ENCODE measurements at regions not wholly inside any gene's neighbourhood (a gene's known extent, or its start where the extent isn't known, plus 50 kb on each side); places are given as distances from the start of the nearest gene placed in this dataset.

- Histone ChIP-seq H3K9ac (ENCODE audit: low read length) (no peak overlapping the region), H3K79me2 (ENCODE audit: low read length) (no peaks in the 10 kb centered on the region), H3K36me3 (replicated peaks; ENCODE audit: low read depth, low read length) (no peaks in the 10 kb centered on the region), H3K27ac (ENCODE audit: low read length) (no peak overlapping the region), H2AFZ (ENCODE audit: low read depth, low read length) (no peak overlapping the region), H3K4me3 (ENCODE audit: low read length) (no peak overlapping the region), H3K4me2 (ENCODE audit: low read length) (no peak overlapping the region), H3K27me3 (ENCODE audit: low read depth, low read length) (no peaks in the 10 kb centered on the region), H3K4me1 (ENCODE audit: low read length) (no peaks in the 10 kb centered on the region), H3K9me3 (ENCODE audit: insufficient read depth, low read length) (no peaks in the 10 kb centered on the region), H4K20me1 (ENCODE audit: insufficient read depth, low read length) (no peaks in the 10 kb centered on the region)
- no peak for TF ChIP-seq EZH2phosphoT487 (IDR thresholded peaks at IDR 0.05; ENCODE audit: low read depth)
Measured at GRCh38 chr6:66357781-66358180, 650.8 kb upstream of the EYS start.

DNA sequence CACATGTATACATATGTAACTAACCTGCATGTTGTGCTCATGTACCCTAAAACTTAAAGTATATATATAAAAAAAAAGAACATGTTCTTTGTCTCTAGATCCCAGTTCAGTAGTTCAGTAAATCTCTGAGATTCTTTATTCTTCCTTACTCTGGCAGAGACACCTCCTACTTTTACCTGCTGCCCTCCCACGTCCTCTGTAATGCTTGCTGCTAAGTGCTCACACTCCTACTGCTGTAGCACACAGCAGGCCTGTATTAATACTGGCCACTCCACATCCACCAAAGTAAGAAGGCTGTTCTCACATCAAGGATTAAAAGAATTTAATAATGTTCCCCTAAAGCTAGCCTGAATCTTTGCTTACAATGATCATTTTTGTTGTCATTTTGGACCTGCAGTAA is 648.4 kb upstream of the EYS start:
- Histone ChIP-seq H3K79me2 (ENCODE audit: low read length) (no peaks in the 10 kb centered on the region), H3K27me3 (ENCODE audit: low read depth, low read length) (no peaks in the 10 kb centered on the region), H3K9me3 (ENCODE audit: insufficient read depth, low read length) (no peaks in the 10 kb centered on the region), H3K27ac (ENCODE audit: low read length) (no peak overlapping the region), H3K4me2 (ENCODE audit: low read length) (no peak overlapping the region), H3K4me3 (ENCODE audit: low read length) (no peak overlapping the region), H4K20me1 (ENCODE audit: insufficient read depth, low read length) (no peaks in the 10 kb centered on the region), H2AFZ (ENCODE audit: low read depth, low read length) (no peak overlapping the region), H3K4me1 (ENCODE audit: low read length) (no peaks in the 10 kb centered on the region), H3K36me3 (replicated peaks; ENCODE audit: low read depth, low read length) (no peaks in the 10 kb centered on the region), H3K9ac (ENCODE audit: low read length) (no peak overlapping the region)
- TF ChIP-seq, protein P1, sequence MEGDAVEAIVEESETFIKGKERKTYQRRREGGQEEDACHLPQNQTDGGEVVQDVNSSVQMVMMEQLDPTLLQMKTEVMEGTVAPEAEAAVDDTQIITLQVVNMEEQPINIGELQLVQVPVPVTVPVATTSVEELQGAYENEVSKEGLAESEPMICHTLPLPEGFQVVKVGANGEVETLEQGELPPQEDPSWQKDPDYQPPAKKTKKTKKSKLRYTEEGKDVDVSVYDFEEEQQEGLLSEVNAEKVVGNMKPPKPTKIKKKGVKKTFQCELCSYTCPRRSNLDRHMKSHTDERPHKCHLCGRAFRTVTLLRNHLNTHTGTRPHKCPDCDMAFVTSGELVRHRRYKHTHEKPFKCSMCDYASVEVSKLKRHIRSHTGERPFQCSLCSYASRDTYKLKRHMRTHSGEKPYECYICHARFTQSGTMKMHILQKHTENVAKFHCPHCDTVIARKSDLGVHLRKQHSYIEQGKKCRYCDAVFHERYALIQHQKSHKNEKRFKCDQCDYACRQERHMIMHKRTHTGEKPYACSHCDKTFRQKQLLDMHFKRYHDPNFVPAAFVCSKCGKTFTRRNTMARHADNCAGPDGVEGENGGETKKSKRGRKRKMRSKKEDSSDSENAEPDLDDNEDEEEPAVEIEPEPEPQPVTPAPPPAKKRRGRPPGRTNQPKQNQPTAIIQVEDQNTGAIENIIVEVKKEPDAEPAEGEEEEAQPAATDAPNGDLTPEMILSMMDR (IDR thresholded peaks at IDR 0.05; ENCODE audit: low read depth, low read length) = no peak
- no peak for TF ChIP-seq EZH2phosphoT487 (IDR thresholded peaks at IDR 0.05; ENCODE audit: low read depth)

GRCh38 chr6:66344796-66345195 is 637.8 kb upstream of the EYS start:
- no peak overlapping the region for H3K9ac ChIP-seq (ENCODE audit: low read length)
- H3K4me2 ChIP-seq (ENCODE audit: low read length) = no peak overlapping the region
- no peaks in the 10 kb centered on the region for H3K79me2 ChIP-seq (ENCODE audit: low read length)
- no peaks in the 10 kb centered on the region for H3K4me1 ChIP-seq (ENCODE audit: low read length)
- H4K20me1 ChIP-seq (ENCODE audit: insufficient read depth, low read length) = no peaks in the 10 kb centered on the region
- no peak for TF ChIP-seq EZH2phosphoT487 (IDR thresholded peaks at IDR 0.05; ENCODE audit: low read depth)
- TF ChIP-seq, protein P1 (IDR thresholded peaks at IDR 0.05; ENCODE audit: low read depth, low read length) = no peak
- no peaks in the 10 kb centered on the region for H3K36me3 ChIP-seq (replicated peaks; ENCODE audit: low read depth, low read length)
- no peak overlapping the region for H2AFZ ChIP-seq (ENCODE audit: low read depth, low read length)
- no peaks in the 10 kb centered on the region for H3K27me3 ChIP-seq (ENCODE audit: low read depth, low read length)
- no peak overlapping the region for H3K4me3 ChIP-seq (ENCODE audit: low read length)
- no peak overlapping the region for H3K27ac ChIP-seq (ENCODE audit: low read length)
- no peaks in the 10 kb centered on the region for H3K9me3 ChIP-seq (ENCODE audit: insufficient read depth, low read length)

DNA sequence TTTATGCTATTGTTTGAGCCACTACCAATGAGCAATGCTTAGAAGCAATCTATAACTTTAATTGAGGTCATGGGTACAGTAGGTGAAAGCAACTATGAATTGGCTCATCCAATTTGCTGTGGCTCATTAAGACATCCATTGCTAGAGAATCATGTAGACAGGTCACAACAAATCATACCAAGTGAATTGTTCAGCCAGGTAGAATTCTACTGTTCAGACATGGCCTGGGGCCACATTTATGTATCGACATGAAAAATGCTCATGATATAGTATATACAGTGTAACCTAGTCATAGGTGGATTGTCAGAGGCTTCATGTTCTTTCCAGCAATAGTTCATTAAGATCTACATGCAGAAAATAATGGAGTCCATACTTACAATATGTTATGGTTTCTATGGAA is 633.7 kb upstream of the EYS start:
- no peak for TF ChIP-seq EZH2phosphoT487 (IDR thresholded peaks at IDR 0.05; ENCODE audit: low read depth)
- TF ChIP-seq, protein P1 (IDR thresholded peaks at IDR 0.05; ENCODE audit: low read depth, low read length) = no peak
- no peak overlapping the region for H3K4me3 ChIP-seq (ENCODE audit: low read length)
- no peaks in the 10 kb centered on the region for H3K4me1 ChIP-seq (ENCODE audit: low read length)
- H3K9ac ChIP-seq (ENCODE audit: low read length) = no peak overlapping the region
- no peaks in the 10 kb centered on the region for H4K20me1 ChIP-seq (ENCODE audit: insufficient read depth, low read length)
- H3K9me3 ChIP-seq (ENCODE audit: insufficient read depth, low read length) = no peaks in the 10 kb centered on the region
- H3K36me3 ChIP-seq (replicated peaks; ENCODE audit: low read depth, low read length) = no peaks in the 10 kb centered on the region
- H3K27me3 ChIP-seq (ENCODE audit: low read depth, low read length) = no peaks in the 10 kb centered on the region
- H3K27ac ChIP-seq (ENCODE audit: low read length) = no peak overlapping the region
- no peaks in the 10 kb centered on the region for H3K79me2 ChIP-seq (ENCODE audit: low read length)
- no peak overlapping the region for H3K4me2 ChIP-seq (ENCODE audit: low read length)
- H2AFZ ChIP-seq (ENCODE audit: low read depth, low read length) = no peak overlapping the region

- H3K27ac ChIP-seq (ENCODE audit: low read length) = no peak overlapping the region
- no peaks in the 10 kb centered on the region for H3K9me3 ChIP-seq (ENCODE audit: insufficient read depth, low read length)
- no peaks in the 10 kb centered on the region for H3K79me2 ChIP-seq (ENCODE audit: low read length)
- no peak overlapping the region for H3K4me2 ChIP-seq (ENCODE audit: low read length)
- H3K4me1 ChIP-seq (ENCODE audit: low read length) = no peaks in the 10 kb centered on the region
- H3K4me3 ChIP-seq (ENCODE audit: low read length) = no peak overlapping the region
- no peaks in the 10 kb centered on the region for H3K27me3 ChIP-seq (ENCODE audit: low read depth, low read length)
- H3K36me3 ChIP-seq (replicated peaks; ENCODE audit: low read depth, low read length) = no peaks in the 10 kb centered on the region
- H3K9ac ChIP-seq (ENCODE audit: low read length) = no peak overlapping the region
- TF ChIP-seq, protein P1 (IDR thresholded peaks at IDR 0.05; ENCODE audit: low read depth, low read length) = no peak
- TF ChIP-seq EZH2phosphoT487 (IDR thresholded peaks at IDR 0.05; ENCODE audit: low read depth) = no peak
- no peaks in the 10 kb centered on the region for H4K20me1 ChIP-seq (ENCODE audit: insufficient read depth, low read length)
- H2AFZ ChIP-seq (ENCODE audit: low read depth, low read length) = no peak overlapping the region
Measured at GRCh38 chr6:66336176-66336575, 629.1 kb upstream of the EYS start.
